Keratinocyte (primary cell): ENCODE measurements at regions not wholly inside any gene's neighbourhood (a gene's known extent, or its start where the extent isn't known, plus 50 kb on each side); places are given as distances from the start of the nearest gene placed in this dataset.

Source experiments
- DNase-seq: peaks from one replicate; pipeline ENCODE4 v3.0.0-alpha.2; 2011; ENCODE audit warnings: low read depth, missing footprints, low spot score
- FAIRE-seq: peaks from 2 replicates; lab custom pipeline; 2011; peaks lifted over from hg19 to GRCh38; lab: Jason Lieb, UNC
- H2AFZ ChIP-seq: 2 replicates; pipeline ENCODE4 v1.6.0; 2012; ENCODE audit warnings: low read length, control low read depth, inconsistent platforms; ENCODE audit not compliant: control insufficient read depth
- H3K27ac ChIP-seq: 2 replicates; pipeline ENCODE4 v1.5.1; 2011; ENCODE audit warnings: low read length; ENCODE audit not compliant: control insufficient read depth, insufficient read depth
- H3K27me3 ChIP-seq: 3 replicates; pipeline ENCODE4 v1.6.0; 2011; ENCODE audit warnings: low read length; ENCODE audit not compliant: control insufficient read depth, insufficient read depth; ENCODE audit errors: extremely low read depth
- H3K36me3 ChIP-seq, 2 experiments: 2 replicates in 1 of 2; 3 replicates in 1 of 2; pipeline ENCODE4 v1.5.1; 2011; ENCODE audit warnings: low read length in 2 of 2, mild to moderate bottlenecking in 1 of 2; ENCODE audit not compliant: control insufficient read depth in 2 of 2, insufficient read depth in 2 of 2; ENCODE audit errors: extremely low read depth in 1 of 2
- H3K4me1 ChIP-seq: 3 replicates; pipeline ENCODE4 v1.5.1; 2011; ENCODE audit warnings: low read length; ENCODE audit not compliant: control insufficient read depth, insufficient read depth; ENCODE audit errors: extremely low read depth
- H3K4me2 ChIP-seq: 3 replicates; pipeline ENCODE4 v1.6.0; 2011; ENCODE audit warnings: low read depth, low read length; ENCODE audit not compliant: control insufficient read depth, insufficient read depth; ENCODE audit errors: extremely low read depth
- H3K4me3 ChIP-seq, 3 experiments: fragments of 200-600 bp in 1 of 3; sonication (generic) in 1 of 3; 2 replicates in 2 of 3; 3 replicates in 1 of 3; pipeline ENCODE4 v1.5.1; 2011 to 2016; ENCODE audit warnings: low read length in 3 of 3, mild to moderate bottlenecking in 3 of 3, control low read depth in 2 of 3, inconsistent platforms in 1 of 3, low read depth in 1 of 3, mixed read lengths in 1 of 3, mixed run types in 1 of 3, moderate library complexity in 1 of 3; ENCODE audit not compliant: control insufficient read depth in 2 of 3, insufficient read depth in 2 of 3; ENCODE audit errors: extremely low read depth in 1 of 3
- H3K79me2 ChIP-seq: 2 replicates; pipeline ENCODE4 v1.6.0; 2012; ENCODE audit warnings: low read length; ENCODE audit not compliant: control insufficient read depth, insufficient read depth
- H3K9ac ChIP-seq: 3 replicates; pipeline ENCODE4 v1.6.0; 2011; ENCODE audit warnings: low read length; ENCODE audit not compliant: control insufficient read depth, insufficient read depth; ENCODE audit errors: extremely low read depth
- H3K9me1 ChIP-seq: 3 replicates; pipeline ENCODE4 v1.6.0; 2011; ENCODE audit warnings: low read length; ENCODE audit not compliant: control insufficient read depth, insufficient read depth; ENCODE audit errors: extremely low read depth
- H3K9me3 ChIP-seq: 2 replicates; pipeline ENCODE4 v1.5.1; 2012; ENCODE audit warnings: low read depth, low read length; ENCODE audit not compliant: control insufficient read depth
- H4K20me1 ChIP-seq: 3 replicates; pipeline ENCODE4 v1.6.0; 2011; ENCODE audit warnings: low read length; ENCODE audit not compliant: control insufficient read depth, insufficient read depth; ENCODE audit errors: extremely low read depth
- CTCF ChIP-seq, 3 experiments: IDR thresholded peaks in 1 of 3; conservative IDR thresholded peaks in 1 of 3; optimal IDR thresholded peaks in 1 of 3; 2 replicates in 2 of 3; 3 replicates in 1 of 3; pipeline versions ENCODE3 to v1.5.1; 2011; ENCODE audit warnings: low read length in 3 of 3, mild to moderate bottlenecking in 3 of 3, moderate library complexity in 2 of 3, control low read depth in 1 of 3, inconsistent platforms in 1 of 3; ENCODE audit not compliant: insufficient read depth in 2 of 3; ENCODE audit errors: extremely low read depth in 1 of 3
- EZH2 ChIP-seq: IDR thresholded peaks from one replicate; pipeline ENCODE4 v1.6.1; 2012; ENCODE audit warnings: inconsistent platforms, mild to moderate bottlenecking, low read length, moderate library complexity
- dilution Hi-C: fragments of 300-500 bp; cut with MboI; formaldehyde crosslinking; loops from one replicate; pipeline ENCODE4 v1.7.0; 2020; ENCODE audit warnings: low sequenced_read_pairs; ENCODE audit not compliant: extremely low pct_ligation_motif_present

DNA sequence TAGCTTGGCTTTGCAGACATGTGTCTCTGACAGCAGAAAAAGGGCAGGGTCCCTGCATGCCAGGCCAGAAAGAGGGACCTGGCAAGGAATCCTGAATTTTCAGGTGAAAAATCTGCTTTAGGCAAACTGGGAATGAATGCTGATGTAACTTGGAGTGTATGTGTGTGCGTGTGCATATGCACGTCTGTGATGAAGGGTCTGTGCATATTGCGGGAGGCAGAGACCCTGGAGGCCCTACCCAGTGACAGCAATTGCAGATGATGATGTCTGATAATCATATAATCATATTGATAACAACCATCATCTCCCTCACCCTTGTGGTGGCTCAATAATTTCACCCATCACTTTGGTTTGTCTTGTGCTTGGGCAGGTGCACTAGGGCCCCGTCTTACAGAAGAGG, 80.7 kb upstream of the SDK2 start:
- dilution Hi-C loops = no loop called here
- no peak for FAIRE-seq
- no peaks in the 10 kb centered on the region for H3K27me3 ChIP-seq
- no peak overlapping the region for H3K9ac ChIP-seq
- no peaks in the 10 kb centered on the region for H3K9me1 ChIP-seq
- H3K4me3 ChIP-seq = no peak overlapping the region
- no peaks in the 10 kb centered on the region for H4K20me1 ChIP-seq
- H3K9me3 ChIP-seq = no peaks in the 10 kb centered on the region
- TF ChIP-seq CTCF (optimal IDR thresholded peaks at IDR 0.05 in 1 of 3, IDR thresholded peaks at IDR 0.05 in 1 of 3, conservative IDR thresholded peaks at IDR 0.05 in 1 of 3; ENCODE audit: extremely low read depth in 1 of 3, insufficient read depth in 2 of 3, low read length in 3 of 3) (no peak), EZH2 (no peak)
- H3K4me2 ChIP-seq = no peak overlapping the region
- no peak for DNase-seq
- no peak overlapping the region for H3K27ac ChIP-seq
- H3K36me3 ChIP-seq = no peaks in the 10 kb centered on the region
- no peaks in the 10 kb centered on the region for H3K79me2 ChIP-seq
- no peaks in the 10 kb centered on the region for H3K4me1 ChIP-seq
- H2AFZ ChIP-seq = no peak overlapping the region

GRCh38 chr17:73725794-73726515, 81.7 kb upstream of the SDK2 start:
- H3K4me2 ChIP-seq = no peak overlapping the region
- no peaks in the 10 kb centered on the region for H3K9me3 ChIP-seq
- no peaks in the 10 kb centered on the region for H3K9me1 ChIP-seq
- no peak overlapping the region for H3K9ac ChIP-seq
- no peak overlapping the region for H3K4me3 ChIP-seq
- FAIRE-seq (no peak), DNase-seq (no peak)
- dilution Hi-C loops = no loop called here
- TF ChIP-seq EZH2 = no peak
- no peak for TF ChIP-seq CTCF (optimal IDR thresholded peaks at IDR 0.05 in 1 of 3, IDR thresholded peaks at IDR 0.05 in 1 of 3, conservative IDR thresholded peaks at IDR 0.05 in 1 of 3; ENCODE audit: extremely low read depth in 1 of 3, insufficient read depth in 2 of 3, low read length in 3 of 3)
- no peak overlapping the region for H3K27ac ChIP-seq
- H3K79me2 ChIP-seq = no peaks in the 10 kb centered on the region
- H3K27me3 ChIP-seq = no peaks in the 10 kb centered on the region
- H4K20me1 ChIP-seq = no peaks in the 10 kb centered on the region
- no peak overlapping the region for H2AFZ ChIP-seq
- H3K4me1 ChIP-seq = no peaks in the 10 kb centered on the region
- H3K36me3 ChIP-seq = no peaks in the 10 kb centered on the region
